Kasumi-1 (cell line): ENCODE measurements at regions not wholly inside any gene's neighbourhood (a gene's known extent, or its start where the extent isn't known, plus 50 kb on each side); places are given as distances from the start of the nearest gene placed in this dataset.

ENCODE experiments used
- DNase-seq, 2 experiments: peaks; one replicate each; lab custom pipeline; 2025; lab: John Stamatoyannopoulos, UW

DNA sequence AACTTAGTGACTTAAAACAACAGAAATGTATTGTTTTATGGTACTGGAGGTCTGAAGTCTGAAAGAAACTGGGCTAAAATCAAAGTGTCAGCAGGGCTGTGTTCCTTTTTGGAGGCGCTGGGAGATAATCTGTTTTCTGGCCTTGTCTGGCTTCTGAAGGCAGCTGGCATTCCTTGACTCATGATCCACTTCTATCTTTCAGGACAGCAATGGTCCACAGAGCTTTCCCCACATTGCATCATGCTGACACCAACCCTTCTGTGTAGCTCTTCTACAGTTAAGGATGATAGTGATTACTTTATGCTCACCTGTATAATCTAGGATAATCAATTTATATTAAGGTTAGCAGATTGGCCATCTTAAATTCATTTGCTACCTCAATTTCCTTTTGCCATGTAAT lies 392.1 kb downstream of the TDRD15 start:
- DNase-seq, result no peak

DNA sequence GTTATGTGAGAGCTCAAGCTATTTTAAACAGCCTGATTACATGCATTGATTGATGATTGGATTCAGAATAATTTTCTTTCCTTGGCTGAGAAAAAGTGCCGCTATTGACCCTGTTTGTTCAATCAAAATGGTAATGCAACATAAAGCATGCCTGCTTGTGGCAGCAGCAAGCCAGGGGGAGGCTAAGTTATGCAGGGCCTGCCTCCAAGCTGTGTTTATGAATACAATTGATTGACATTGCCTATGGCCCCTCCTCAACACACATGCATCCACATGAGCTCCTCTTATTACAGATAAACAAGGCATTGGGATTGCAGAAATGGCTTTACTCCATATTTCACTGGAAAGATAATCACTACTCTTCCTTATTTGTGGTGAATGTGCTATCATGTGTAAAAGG lies 395.6 kb downstream of the TDRD15 start:
- DNase-seq, result no peak

DNA sequence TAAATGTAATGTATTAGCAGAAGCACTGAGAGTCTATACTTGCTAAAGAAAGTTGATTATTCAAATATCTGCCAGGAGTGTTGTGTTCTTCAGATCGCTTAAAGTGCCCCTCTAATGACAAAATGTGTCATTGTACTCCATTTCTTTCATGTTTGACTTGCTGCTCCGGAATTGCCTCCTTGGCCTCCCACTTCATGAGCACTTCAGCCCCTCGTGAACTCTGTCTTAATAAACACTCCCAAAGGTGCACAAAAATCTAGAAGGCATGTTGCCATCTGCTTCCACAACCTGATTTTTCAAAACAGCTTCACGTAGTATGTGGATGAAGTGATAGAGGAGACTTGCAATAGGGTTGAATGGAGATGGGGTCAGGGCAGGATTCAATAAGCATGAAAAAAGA lies 396.1 kb downstream of the TDRD15 start:
- DNase-seq, result no peak

DNA sequence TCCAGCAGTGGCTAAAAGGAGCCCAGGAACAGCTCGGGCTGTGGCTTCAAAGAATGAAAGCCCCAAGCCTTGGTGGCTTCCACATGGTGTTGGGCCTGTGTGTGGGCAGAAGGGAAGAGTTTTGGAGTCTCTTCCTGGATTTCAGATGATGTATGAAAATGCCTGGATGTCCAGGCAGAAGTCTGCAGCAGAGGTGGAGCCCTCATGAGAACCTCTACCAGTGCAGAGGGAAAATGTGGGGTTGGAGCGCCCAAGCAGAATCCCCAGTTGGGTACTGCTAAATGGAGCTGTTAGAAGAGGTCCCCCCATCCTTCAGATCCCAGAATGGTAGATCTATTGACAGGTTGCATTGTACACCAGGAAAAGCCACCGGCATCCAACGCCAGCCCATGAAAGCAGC lies 412.1 kb downstream of the TDRD15 start:
- no peak for DNase-seq

DNA sequence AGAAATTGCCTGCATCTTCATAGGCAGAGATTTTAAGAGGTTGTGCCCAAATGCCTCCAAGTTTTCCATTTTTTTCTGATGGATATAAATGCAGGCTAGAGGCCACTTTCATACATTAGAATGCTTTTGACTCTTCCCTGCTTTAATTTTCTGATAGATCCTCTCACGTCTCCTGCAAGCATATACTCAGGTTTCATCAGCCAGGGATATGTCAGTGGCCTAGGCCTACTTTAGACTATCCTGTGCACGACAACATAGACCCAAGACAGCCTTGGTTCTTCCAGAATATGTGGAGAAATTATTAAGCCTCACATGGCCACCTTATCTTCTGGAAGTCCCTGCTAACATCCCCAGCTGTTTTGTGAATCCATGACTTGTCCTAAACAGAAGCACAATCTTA lies 415.9 kb downstream of the TDRD15 start:
- DNase-seq, result no peak

DNA sequence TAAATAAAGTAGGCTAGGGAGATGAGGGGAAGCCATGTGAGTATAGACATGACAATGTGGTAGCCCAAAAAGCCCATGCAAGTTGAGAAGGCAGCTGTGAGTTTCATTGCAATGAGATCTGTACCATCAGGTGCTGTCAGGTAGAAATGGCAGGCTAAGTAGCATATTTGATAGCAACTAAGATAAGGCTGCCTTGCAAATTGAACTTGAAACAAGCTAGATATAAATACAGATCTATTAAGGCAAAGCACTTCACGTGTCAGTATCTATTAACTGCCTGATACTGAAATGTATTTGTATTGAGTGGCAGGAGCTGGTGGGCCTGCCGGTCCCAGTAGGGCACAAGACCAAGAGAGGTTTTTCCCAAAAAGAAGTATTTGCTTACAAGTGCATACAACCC lies 419.9 kb downstream of the TDRD15 start:
- no peak for DNase-seq

DNA sequence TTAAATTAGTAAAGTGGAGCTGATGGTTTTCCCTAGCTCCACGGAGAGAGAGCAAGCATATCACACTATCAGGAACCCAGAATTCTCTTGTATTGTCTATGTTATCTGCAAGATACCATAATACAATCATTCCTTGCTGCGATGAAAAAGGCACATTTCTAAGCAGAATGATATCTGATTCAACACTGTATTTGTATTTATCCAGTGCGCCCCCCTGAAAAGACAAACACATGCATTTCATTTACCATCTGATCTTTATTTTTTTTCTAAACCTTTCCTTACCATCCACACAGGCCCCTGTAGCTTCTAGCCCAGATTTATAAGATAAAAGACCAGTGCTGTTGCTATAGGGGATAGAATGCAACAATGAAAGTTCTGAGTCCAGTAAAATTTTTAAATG lies 420.6 kb downstream of the TDRD15 start:
- no peak for DNase-seq

DNA sequence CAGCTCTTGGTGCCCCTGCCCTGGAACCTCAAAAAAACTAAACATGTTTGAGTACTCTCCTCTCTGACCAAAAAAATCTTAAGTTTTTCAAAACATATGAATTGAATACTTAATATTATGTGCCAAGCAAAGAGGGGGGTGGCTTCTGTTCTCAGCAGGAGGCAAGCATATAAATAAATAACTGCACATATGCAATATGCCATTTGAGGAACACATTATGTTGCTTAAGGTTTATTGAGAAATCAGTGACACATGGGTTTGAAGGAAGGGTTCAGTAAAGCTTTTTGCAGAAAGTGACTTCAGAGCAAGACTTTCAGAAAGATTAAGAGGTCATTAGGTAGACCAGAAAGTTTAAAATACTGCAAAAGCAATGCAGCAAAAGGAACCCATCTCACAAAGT lies 429.2 kb downstream of the TDRD15 start:
- no peak for DNase-seq

DNA sequence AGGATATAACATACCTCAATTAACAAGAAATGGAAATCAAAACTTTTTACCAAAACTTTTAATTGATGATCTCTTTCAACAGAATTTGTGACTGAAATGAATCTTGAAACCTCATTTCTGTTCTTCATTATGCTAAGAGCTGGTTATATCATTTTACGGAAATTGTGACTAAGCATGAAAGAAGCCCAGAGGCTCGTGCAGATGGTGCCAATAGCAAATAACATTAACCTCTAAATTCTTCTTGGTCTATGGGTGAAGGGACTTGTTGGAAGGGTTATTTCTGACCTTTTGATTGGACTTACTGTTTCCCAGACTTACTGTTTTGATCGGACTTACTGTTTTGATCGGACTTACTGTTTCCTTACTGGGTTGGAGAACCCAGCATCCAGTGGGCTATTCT lies 435.6 kb downstream of the TDRD15 start:
- DNase-seq, result no peak

DNA sequence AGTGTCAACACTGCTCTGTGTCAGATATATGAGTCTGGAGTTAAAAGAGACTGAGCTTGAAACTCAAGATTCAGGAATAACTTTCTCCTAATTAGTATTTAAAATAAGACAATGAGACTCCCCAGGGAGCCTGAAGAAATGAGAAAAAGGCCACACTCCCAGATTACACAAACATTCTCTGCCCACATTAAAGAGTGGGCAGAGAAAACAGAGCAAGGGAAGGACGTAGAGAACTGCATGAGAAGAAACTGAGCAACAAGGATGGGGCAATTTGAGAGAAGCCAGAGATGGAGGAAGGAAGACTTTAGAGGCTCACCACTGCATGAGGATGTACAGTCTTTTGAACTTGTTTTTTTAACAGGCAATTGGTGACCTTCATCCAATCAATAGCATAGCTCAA lies 438.2 kb downstream of the TDRD15 start:
- DNase-seq, result no peak

DNA sequence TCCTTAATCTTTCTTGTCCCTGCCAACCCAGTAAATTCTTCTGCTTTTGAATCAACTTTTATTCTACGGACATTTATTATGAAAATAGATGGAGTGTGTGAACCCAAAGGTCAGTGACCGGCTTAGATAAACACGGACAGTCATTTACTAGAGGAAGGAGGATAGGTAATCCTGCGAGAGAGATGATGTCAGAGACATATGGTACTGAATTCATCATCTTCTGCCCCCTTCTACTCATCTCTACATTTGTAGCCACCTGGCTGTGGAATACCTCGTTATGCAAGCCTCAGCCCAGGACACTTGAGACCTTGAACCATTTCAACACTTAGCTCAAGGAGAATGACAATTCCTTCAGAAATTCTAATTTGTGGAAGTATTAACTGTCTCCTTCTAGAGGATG lies 443.6 kb downstream of the TDRD15 start:
- no peak for DNase-seq

DNA sequence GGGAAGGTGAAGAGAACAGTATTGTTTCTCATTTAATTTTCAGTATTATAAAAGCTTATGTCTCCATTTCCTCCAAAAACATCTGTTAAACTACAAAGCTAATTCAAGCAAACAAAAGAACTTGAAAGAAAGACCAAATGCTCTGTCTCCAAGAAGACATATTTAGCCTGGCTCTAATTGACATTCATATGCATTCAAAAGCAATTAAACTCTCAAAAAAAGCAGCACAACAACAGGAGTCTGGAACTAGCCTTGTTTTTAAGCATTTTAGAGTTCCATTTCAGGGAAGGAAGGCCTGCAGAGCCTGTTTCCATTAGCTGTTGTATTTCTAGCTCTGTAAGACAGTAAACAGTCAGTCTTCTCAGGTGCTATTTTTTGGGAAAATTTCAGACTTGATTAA lies 447.9 kb downstream of the TDRD15 start:
- no peak for DNase-seq

DNA sequence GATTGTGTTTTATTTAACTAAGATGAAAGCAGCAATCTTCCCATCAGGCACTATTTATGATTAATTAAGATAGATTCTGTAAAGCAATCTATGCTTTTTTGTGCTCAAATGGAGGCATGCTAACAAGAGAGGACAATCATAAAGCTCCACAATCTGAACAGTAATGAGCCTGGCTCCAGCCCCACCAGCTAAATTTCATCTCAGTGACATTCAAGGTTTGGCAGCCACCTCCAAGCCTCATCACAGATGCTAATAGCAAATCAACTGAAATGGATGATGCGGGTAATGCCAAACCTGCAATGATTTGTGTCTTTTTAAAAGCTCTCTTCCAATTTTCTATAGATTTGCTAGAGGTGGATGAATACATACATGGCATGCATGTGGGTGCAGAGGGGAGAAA lies 456.6 kb downstream of the TDRD15 start:
- no peak for DNase-seq

DNA sequence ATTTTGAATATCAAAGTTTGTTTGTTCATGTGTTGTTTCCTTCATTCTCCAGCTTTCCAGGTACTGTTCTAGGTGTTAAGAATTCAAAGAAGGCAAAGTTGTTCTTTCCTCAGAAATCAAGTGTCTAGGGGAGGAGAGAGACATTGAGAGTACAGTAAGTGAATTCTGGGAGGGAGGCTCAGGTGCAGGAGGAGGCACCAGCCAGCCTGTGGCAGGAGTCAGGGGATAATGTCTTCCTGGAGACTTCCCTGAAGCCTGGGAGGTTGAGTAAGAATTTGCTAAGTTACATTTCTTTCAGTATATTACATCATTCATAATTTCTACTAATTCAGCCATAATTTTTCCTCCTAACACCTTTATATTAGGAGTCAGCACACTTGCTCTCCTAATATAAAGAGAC lies 462.1 kb downstream of the TDRD15 start:
- no peak for DNase-seq

DNA sequence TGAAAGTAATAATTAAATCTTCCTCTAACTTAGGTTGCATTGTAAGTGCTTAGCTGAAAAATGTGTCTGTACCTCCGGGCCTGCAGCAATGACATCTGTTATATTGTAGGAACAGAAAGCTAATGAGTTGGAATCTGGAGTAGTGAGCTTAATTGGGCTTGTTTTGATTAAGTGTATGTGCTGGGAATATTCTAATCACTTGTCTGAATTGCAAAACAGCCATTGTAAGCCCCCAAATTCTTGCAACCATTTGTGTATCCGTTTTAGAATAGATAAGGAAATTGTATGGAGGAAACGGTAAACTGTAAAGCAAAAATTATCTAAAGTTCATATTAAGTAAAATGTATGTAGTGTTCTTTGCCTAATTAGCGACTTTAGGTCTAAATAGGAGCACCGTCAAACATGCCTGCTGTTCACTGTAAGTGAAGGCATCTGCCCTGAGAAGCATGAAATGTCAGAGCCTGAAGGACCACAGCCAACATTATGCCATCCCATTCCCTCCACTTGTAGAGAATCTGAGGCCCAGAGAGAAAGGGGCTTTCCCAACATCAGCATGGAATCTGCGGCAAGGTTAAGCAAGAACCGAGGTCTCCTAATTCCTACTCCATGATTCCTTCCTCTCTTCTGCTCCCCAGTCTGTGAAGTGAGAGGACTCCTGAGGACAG lies 466.4 kb downstream of the TDRD15 start:
- no peak for DNase-seq

DNA sequence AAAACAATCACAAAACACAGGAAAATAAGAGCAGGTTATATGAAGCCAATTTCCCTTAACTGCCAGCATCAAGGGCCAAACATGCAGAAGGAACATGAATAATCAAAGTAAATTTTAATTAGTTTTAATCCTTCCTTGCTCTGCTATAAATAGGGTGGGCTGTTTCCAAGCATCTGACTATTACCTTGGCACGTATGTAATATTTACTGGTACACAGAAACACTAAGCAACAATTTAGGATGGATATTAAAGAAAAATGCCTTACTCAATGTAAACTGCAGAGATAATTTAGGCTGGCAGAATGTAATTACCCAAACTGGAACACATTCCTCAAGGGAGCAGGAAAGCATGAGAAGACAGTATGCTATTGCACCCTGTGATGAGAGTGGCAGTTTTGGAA lies 468.2 kb downstream of the TDRD15 start:
- no peak for DNase-seq

DNA sequence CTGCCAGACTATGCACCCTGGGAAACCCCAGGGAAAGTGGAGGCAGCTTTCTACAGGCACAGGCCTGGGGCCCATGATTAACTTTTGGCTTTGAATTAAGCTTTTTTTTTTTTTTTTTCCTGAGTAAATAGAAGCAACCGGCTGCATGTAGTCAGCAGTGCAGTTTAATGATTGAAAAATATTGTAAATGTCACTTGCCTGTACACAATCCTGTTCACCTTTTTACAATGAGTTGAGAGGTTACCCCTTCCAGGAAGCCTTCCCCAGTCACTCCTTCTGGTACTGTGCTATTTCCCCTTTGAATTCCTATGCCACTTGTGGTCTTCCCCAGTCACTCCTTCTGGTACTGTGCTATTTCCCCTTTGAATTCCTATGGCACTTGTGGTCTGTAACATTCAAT lies 475.6 kb downstream of the TDRD15 start:
- no peak for DNase-seq

DNA sequence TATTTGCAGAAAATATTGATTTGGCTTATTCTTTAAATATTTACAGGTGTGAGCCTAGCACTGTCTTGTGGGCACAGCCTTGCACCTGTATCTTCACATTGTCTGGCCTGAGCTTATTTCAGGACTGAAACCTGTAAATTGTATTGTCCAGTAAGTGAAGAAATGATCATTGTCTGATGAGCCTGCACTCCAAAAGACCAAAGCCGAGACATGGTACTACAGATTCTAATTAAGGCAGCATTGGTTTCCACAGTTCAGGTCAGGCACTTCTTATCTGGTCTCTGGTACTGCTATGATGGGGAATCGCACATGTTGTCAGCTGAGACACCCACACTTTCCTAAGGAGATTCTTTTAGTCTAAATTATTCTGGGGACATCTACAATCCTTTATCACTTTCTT lies 479.0 kb downstream of the TDRD15 start:
- no peak for DNase-seq

DNA sequence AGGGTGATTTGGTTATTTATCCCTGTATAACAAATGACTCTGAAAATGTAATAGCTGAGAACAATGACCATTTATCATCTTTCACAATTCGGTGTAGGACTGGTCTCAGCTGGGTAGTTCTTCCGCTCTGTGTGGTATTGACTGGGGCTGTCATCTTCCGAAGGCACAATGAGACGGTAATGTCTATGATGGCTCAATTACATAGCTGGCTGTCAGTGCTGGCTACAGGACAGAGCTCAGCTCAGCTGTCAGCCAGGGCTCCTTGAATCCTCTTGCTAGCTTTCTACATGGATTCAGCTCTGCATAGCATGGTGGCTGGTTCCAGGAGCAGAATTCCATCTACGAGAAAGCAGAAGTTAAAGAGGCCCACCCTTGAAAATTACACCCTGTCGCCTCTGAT lies 483.8 kb downstream of the TDRD15 start:
- no peak for DNase-seq

DNA sequence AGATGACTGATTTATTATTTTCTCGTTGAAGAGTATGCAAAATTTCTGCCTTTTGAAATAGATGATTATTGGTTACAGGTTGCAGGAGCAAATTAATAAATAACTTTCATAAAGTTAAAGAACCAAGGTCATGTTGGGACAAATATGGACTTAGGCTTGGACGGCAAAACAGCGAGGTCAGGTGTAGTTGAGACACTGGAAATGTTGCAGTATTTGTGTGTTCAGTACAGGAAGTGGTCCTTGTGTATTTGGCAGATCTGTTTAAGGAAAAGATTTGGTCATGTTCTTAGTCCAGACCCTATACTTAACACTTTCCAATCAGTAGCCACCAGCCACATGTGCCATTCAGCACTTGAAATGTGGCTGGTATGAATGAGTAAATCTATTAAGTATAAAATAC lies 486.5 kb downstream of the TDRD15 start:
- DNase-seq, result no peak

DNA sequence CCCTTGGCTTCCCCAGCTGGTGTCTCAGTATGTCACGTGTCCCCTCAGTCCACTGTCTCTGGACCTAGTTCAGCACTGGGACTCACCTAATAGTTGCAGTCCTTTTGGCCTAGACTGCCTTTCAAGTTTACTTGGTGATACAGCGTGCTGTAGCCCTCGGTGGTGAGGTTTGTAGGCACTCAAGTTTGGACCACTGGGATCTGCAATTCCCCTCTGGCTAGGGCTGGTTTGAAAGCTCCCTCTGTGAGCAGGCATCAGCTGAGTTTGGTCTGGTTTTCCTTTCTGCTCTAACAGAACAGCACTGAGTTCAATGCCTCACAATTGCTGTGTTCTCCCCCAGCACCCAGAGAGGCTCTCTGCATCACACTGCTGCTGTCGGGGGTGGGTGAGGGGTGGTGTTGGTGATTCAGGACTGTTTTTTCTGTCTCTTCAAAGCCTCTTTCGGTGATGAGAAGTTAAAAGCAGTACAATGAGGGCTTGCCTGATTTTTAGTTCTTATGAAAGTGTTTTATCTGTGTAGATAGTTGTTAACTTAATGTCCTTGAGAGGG lies 494.2 kb downstream of the TDRD15 start:
- DNase-seq, result no peak

DNA sequence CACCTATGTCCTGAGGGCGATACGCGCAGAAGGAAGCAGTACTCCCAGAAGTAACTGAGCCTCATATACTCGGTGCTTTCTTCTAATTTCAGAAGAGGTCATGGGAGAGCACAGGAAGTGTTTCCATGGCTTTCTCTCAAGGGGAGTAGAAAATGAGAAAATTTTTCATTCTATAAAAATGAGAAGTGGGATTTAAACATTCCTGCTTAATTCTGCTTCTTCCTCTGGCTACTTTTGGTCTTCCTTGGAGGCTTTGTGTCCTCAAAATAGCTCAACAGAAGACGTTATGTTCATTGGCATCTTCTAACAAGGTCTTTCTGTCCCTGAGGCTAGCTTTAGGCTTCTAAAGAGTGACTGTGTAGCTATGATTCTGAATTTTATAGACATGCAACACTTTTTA lies 497.0 kb downstream of the TDRD15 start:
- DNase-seq, result no peak

DNA sequence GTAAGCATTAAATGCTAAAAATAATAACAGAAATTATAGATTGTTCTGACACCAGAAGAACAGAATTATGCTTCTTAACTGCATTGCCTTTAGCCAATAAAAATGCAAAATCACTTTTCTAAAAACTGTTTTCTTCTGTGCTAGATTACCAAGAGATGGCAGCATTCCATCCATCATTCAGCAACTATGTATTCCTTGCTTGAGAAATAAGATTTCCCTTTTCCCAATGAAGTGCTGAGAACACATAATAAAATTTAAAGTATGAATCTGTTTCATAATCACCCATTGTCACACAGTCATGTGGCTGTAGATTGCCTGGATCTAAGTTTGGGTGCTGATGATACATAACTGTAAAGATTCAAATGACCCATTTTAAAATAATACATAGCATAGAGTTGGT lies 504.2 kb downstream of the TDRD15 start:
- DNase-seq, result no peak

DNA sequence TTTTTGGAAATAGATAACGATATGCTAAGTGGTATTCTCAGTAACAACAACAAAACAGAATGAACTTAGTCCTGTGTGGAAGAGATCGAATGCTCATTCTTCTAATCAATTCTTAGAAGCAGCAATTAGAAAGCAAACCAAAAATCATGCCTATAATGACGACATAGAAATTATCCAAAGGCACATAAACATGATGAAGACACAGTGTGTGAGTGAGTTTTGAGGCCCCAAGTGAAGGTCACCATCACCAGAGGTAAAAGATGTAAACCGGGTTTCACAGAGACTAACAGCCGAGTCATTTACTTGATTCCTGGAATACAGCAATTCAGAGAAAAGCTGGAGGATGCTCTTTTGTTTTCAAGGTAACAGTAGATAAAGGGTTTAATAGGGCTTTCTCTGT lies 509.2 kb downstream of the TDRD15 start:
- DNase-seq, result no peak

DNA sequence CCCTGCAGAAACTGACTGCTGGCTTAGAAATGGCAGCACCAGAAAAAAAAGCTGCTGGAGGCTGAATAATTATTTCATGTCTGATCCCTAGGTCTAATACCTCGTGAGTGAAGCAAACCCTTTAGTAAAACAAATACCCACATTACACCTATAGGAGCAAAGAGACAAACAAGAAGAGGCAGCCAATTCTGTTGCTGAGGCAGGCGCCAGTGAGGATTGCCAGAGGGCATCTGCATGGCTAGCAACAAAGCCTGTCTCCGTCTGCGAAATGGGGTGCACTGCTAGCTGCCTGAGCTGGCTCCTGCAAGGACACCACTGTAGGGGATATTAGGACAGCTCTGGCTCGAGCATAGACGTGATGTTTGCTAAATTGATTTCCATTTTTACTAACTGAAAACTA lies 509.7 kb downstream of the TDRD15 start:
- no peak for DNase-seq
